OCI-LY7 (cell line): ENCODE measurements at regions not wholly inside any gene's neighbourhood (a gene's known extent, or its start where the extent isn't known, plus 50 kb on each side); places are given as distances from the start of the nearest gene placed in this dataset.

Source experiments
- EZH2phosphoT487 ChIP-seq: fragments of 200-600 bp; sonication (generic); IDR thresholded peaks from 2 replicates; pipeline ENCODE4 v1.6.1; 2018; ENCODE audit warnings: low read depth, borderline replicate concordance, mild to moderate bottlenecking, mixed run types, antibody characterized with exemption, low read length, moderate library complexity, mixed read lengths
- TF ChIP-seq, protein P1 (sequence below): fragments of 200-600 bp; sonication (generic); conservative IDR thresholded peaks from 2 replicates; pipeline ENCODE4 v1.5.1; 2014; ENCODE audit warnings: mild to moderate bottlenecking, antibody characterized with exemption, low read length, moderate library complexity, mixed read lengths

DNA sequence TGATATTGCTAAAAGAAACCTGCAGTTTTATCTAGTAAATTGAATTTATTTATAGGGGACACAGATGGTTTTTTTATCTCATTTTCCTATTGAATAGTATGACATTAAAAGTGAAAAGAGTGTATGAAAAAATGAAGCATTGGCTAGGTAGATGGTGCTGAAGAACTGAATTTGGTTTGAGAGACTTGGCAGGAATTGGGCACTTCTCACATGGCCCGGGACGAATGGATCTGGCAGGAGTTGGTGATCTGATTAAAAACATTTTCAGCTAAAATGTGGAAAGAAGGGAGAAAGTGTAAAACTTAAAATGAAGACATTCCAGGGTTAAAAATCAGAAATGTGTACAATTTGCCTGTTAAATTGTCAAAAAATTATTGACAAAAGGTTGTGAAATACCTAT is 1088.5 kb upstream of the PABPC4L start:
- TF ChIP-seq, protein P1, sequence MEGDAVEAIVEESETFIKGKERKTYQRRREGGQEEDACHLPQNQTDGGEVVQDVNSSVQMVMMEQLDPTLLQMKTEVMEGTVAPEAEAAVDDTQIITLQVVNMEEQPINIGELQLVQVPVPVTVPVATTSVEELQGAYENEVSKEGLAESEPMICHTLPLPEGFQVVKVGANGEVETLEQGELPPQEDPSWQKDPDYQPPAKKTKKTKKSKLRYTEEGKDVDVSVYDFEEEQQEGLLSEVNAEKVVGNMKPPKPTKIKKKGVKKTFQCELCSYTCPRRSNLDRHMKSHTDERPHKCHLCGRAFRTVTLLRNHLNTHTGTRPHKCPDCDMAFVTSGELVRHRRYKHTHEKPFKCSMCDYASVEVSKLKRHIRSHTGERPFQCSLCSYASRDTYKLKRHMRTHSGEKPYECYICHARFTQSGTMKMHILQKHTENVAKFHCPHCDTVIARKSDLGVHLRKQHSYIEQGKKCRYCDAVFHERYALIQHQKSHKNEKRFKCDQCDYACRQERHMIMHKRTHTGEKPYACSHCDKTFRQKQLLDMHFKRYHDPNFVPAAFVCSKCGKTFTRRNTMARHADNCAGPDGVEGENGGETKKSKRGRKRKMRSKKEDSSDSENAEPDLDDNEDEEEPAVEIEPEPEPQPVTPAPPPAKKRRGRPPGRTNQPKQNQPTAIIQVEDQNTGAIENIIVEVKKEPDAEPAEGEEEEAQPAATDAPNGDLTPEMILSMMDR = no peak
- TF ChIP-seq EZH2phosphoT487 = no peak
